ENCODE measurements at regions not wholly inside any gene's neighbourhood (a gene's known extent, or its start where the extent isn't known, plus 50 kb on each side); places are given as distances from the start of the nearest gene placed in this dataset.

DNA sequence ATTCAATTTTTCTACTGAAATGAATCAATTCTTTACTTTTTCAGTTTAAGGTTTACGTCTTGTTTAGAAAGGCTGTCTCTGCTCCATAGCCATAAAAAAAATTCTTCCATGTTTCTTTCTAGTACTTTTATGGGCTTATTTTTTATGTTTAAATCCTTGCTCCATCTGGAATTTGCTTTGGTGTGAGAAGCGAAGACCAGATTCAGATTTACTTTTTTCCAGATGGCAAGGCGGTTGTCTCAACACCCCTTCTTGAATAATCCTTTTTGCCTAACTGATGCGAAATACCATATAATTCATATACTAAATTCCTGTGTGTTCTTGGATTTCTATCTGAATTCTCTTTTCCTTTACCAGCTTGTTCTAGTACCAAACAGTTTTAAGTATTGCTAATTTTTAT, 101.5 kb downstream of the C1orf94 start:
- TF ChIP-seq, protein P1, sequence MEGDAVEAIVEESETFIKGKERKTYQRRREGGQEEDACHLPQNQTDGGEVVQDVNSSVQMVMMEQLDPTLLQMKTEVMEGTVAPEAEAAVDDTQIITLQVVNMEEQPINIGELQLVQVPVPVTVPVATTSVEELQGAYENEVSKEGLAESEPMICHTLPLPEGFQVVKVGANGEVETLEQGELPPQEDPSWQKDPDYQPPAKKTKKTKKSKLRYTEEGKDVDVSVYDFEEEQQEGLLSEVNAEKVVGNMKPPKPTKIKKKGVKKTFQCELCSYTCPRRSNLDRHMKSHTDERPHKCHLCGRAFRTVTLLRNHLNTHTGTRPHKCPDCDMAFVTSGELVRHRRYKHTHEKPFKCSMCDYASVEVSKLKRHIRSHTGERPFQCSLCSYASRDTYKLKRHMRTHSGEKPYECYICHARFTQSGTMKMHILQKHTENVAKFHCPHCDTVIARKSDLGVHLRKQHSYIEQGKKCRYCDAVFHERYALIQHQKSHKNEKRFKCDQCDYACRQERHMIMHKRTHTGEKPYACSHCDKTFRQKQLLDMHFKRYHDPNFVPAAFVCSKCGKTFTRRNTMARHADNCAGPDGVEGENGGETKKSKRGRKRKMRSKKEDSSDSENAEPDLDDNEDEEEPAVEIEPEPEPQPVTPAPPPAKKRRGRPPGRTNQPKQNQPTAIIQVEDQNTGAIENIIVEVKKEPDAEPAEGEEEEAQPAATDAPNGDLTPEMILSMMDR (IDR thresholded peaks at IDR 0.05) = no peak
- TF ChIP-seq ZFX (IDR thresholded peaks at IDR 0.05; ENCODE audit: borderline replicate concordance) = no peak
